Gastroesophageal sphincter (tissue), 4 donors: ENCODE measurements at regions not wholly inside any gene's neighbourhood (a gene's known extent, or its start where the extent isn't known, plus 50 kb on each side); places are given as distances from the start of the nearest gene placed in this dataset.

Source experiments
- ATAC-seq: fragments of 150-250 bp; one replicate; pipeline ENCODE4 v1.9.1; 2016; ENCODE audit warnings: mild to moderate bottlenecking, moderate library complexity
- H3K27ac ChIP-seq, 4 donors: fragments of 200-600 bp; sonication (generic) in 3 of 4; 1 replicate in 3 of 4; 2 replicates in 1 of 4; pipeline ENCODE4 v1.5.1; 2016 to 2019
- H3K27me3 ChIP-seq: fragments of 200-600 bp; sonication (generic); one replicate; pipeline ENCODE4 v1.5.1; 2019
- H3K36me3 ChIP-seq, 2 donors: fragments of 200-600 bp; sonication (generic); one replicate each; pipeline ENCODE4 v1.5.1; 2019; ENCODE audit warnings: control low read depth in 1 of 2
- H3K4me1 ChIP-seq, 3 donors: fragments of 200-600 bp; sonication (generic); 1 replicate in 2 of 3; 2 replicates in 1 of 3; pipeline ENCODE4 v1.5.1; 2016 to 2019; ENCODE audit warnings: control low read depth in 2 of 3
- H3K4me3 ChIP-seq, 2 donors: fragments of 200-600 bp; sonication (generic); one replicate each; pipeline ENCODE4 v1.5.1; 2019; ENCODE audit warnings: mild to moderate bottlenecking in 1 of 2, moderate library complexity in 1 of 2
- H3K9me3 ChIP-seq, 3 donors: fragments of 200-600 bp; sonication (generic); one replicate each; pipeline ENCODE4 v1.5.1; 2017 to 2019; ENCODE audit warnings: control low read depth in 2 of 3
- EP300 ChIP-seq: sonication (generic); formaldehyde crosslinking; IDR thresholded peaks from one replicate; pipeline ENCODE4 v1.6.1; 2017; ENCODE audit warnings: antibody characterized with exemption, mild to moderate bottlenecking
- POLR2A ChIP-seq, 2 donors: fragments of 450-650 bp; IDR thresholded peaks; one replicate each; pipeline ENCODE4 v1.6.1; 2017; ENCODE audit warnings: antibody characterized with exemption in 2 of 2, mild to moderate bottlenecking in 2 of 2, moderate library complexity in 1 of 2
- POLR2AphosphoS5 ChIP-seq: sonication (generic); formaldehyde crosslinking; IDR thresholded peaks from one replicate; pipeline ENCODE4 v1.6.1; 2017; ENCODE audit warnings: antibody characterized with exemption
- WGBS, 2 donors: methylation state at CpG; one replicate each; pipeline ENCODE4 v1.1.5; 2018; ENCODE audit warnings: low coverage in 1 of 2; 5-methylcytosine and 5-hydroxymethylcytosine counted together
- small RNA-seq, 4 donors: library from RNA; depleted of rRNA; stranded (forward); fragments of <200 nt; gene quantifications; one replicate each; pipeline ENCODE3, GENCODE V24; 2016
- TF ChIP-seq, protein P1 (sequence below), 4 experiments: fragments of 200-600 bp in 2 of 4; fragments of 450-650 bp in 2 of 4; sonication (generic) in 1 of 4; IDR thresholded peaks; one replicate each; pipeline ENCODE4 v1.5.1; 2017 to 2019; ENCODE audit warnings: antibody characterized with exemption in 4 of 4, mild to moderate bottlenecking in 2 of 4, moderate library complexity in 2 of 4

DNA sequence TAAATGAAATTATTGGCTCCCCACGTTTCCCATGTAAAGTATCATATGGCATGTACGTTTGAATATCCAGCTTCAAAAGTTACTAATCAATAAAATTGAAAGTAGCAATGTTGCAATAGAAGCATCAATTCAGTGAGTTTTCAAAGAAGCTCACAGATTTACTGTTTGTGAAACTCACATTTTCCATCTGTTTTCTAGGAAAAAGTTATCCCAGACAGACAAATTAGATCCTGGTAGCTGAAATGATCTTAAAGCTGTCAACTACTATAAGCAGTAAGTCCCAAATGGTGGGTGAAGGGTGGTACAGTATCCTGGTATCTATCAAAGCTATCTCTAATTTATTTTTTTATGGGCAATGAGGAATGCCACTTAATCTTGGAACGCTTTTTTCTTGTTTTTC, 60.7 kb upstream of the MXRA5 start:
- no peaks in the 10 kb centered on the region for H3K36me3 ChIP-seq
- TF ChIP-seq POLR2AphosphoS5 = no peak
- no peak for TF ChIP-seq EP300
- TF ChIP-seq POLR2A (IDR thresholded peaks at IDR 0.05) = no peak
- TF ChIP-seq, protein P1, sequence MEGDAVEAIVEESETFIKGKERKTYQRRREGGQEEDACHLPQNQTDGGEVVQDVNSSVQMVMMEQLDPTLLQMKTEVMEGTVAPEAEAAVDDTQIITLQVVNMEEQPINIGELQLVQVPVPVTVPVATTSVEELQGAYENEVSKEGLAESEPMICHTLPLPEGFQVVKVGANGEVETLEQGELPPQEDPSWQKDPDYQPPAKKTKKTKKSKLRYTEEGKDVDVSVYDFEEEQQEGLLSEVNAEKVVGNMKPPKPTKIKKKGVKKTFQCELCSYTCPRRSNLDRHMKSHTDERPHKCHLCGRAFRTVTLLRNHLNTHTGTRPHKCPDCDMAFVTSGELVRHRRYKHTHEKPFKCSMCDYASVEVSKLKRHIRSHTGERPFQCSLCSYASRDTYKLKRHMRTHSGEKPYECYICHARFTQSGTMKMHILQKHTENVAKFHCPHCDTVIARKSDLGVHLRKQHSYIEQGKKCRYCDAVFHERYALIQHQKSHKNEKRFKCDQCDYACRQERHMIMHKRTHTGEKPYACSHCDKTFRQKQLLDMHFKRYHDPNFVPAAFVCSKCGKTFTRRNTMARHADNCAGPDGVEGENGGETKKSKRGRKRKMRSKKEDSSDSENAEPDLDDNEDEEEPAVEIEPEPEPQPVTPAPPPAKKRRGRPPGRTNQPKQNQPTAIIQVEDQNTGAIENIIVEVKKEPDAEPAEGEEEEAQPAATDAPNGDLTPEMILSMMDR (IDR thresholded peaks at IDR 0.05) = no peak
- ATAC-seq = no peak
- H3K4me3 ChIP-seq = no peak overlapping the region
- 61 to 70% methylated on average over 3 of the region's 3 CpGs for WGBS, 2 donors
- H3K27me3 ChIP-seq = no peaks in the 10 kb centered on the region
- no peaks in the 10 kb centered on the region for H3K9me3 ChIP-seq
- H3K27ac ChIP-seq = no peak overlapping the region
- H3K4me1 ChIP-seq = no peaks in the 10 kb centered on the region

DNA sequence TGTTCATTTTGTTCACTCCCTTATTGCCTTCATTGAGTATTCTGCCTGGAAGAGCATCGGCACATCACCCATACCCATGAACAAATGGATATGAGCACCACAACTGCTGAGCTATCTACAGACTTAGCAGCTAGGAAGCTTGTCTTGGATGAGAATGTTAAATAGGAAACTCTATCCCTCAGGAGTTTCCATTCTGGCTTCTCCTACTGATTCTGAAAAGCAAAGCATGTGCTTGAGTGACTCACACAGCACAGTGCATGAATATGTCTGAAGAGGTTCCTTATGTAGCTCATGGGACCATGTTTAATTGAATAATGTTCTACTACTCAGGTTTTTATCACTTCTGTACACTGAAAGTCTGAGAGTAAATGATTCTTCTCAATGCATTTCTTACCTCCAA, 57.3 kb upstream of the MXRA5 start:
- TF ChIP-seq POLR2A (IDR thresholded peaks at IDR 0.05) (no peak), POLR2AphosphoS5 (no peak), EP300 (no peak)
- no CpG with 5 or more reads among the region's 1 CpG for WGBS, 2 donors
- ATAC-seq = no peak

More for the DNA sequence above, 57.3 kb upstream of the MXRA5 start:
- no peak overlapping the region for H3K4me3 ChIP-seq
- no peaks in the 10 kb centered on the region for H3K27me3 ChIP-seq
- H3K9me3 ChIP-seq = no peaks in the 10 kb centered on the region
- H3K36me3 ChIP-seq = no peaks in the 10 kb centered on the region
- no peak overlapping the region for H3K27ac ChIP-seq
- H3K4me1 ChIP-seq = no peaks in the 10 kb centered on the region

Small RNAs in the stretch of these regions (small RNA-seq; reads per million reads assigned to genes)
- gene SNORA48B = 0 reads per million in 4 donors
